HG02678 (cell line): ENCODE measurements at regions not wholly inside any gene's neighbourhood (a gene's known extent, or its start where the extent isn't known, plus 50 kb on each side); places are given as distances from the start of the nearest gene placed in this dataset.
"Not testable (repeated sequence)": the region's sequence is repeated elsewhere in the genome, so short reads cannot be mapped to it uniquely, and the experiment has no call there.

Experiments used
- ATAC-seq: cut with Tn5 transposase; IDR thresholded peaks from one replicate; pipeline ENCODE4 v1.9.1; 2021; ENCODE audit warnings: mild to moderate bottlenecking, moderate library complexity; ENCODE audit not compliant: unreplicated experiment

DNA sequence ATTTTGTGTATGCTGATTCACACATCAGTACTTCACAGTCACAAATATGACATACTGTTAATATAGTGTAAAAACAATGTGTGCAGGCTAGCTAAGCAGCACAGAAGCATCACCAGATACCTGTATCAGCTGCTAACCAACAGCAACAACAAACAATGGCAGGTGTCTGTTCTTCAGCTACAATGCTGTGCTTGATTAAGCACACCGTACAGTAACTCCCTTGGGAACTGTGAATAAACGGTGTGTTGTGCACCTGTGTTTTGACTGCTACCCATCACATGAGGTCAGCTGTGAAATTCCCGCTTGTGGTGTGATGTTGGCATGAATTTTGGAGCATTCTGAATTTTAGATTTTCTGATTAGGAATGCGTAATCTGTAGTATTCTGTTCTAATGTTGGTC lies 379.7 kb upstream of the FAT1 start:
- ATAC-seq, result no peak

DNA sequence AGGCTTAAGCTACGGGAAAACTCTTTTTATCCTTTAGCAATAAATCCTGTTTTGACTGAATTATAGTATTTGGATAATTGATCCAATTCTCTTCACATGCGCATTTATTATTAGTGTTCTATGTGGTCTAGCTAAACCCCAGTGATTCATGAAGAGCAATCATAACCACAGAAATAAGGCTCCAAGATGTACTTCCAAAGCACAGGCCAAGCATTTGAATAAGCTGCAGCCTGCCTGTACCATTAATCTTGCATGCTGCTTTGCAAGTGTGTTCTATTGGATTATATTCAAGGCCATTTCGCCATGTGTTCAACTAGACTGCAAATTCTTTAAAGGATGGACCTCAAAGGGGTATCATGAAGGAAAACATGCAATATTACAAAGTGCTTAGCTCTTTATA lies 385.2 kb upstream of the FAT1 start:
- ATAC-seq, result no peak

DNA sequence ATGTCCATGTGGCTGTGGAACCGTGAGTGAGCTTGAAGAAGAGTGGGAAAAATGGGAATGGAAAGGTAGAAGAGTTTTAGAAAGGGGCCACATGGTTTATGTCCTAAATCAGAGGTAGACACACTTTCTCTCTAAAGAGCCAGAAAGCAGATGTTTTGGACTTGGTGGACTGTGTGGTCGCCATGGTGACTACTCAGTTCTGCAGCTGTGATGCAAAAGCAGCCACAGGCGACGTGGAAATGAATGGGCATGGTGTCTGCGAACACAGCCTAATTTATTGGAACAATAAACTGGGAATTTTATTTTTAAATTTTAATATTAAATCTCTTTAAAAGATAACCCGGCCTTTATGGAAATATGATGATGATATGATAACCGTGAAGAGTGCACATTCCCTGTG lies 386.0 kb upstream of the FAT1 start:
- no peak for ATAC-seq

DNA sequence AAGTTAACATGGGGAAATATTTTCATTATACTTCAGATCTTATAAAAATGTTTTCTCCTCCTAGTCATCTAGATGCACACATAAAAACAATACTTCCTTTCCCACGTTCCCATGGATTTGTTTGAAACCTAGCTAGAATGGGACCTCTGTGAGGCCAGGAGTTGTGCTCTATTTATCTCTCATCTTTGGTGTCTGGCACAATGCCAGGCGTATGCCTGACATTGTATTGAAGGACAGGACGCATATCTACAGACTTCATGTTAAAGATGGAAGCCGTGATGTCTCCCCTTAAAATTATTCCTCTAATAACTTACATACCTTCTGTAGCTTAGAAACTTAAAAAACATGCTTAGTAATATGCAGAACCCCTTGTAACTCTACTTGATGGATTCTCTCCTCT lies 394.5 kb upstream of the FAT1 start:
- ATAC-seq, result no peak

DNA sequence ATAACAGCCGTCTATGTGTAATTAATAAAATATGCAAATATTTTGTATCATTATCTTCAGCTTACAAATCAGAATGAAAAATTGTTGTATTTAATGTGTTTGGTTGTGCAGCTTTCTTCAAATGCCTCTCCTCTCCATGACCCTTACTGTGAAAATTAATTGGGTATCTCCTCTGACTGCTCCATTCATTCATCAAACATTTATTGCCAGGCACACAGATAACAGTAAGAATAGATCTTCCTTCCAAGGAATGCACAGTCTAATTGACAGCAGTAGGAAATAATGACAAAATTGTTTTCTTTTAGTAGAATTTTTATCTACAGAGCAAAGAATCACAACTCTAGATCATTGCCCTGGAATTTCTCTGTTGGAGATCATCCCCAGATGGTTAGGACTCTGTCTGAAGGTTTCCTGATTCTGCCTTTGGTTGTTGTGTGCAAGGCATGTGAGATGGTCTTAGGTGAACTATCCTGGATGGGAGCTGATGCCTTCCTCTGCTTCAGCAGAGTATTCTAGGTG lies 395.0 kb upstream of the FAT1 start:
- no peak for ATAC-seq

DNA sequence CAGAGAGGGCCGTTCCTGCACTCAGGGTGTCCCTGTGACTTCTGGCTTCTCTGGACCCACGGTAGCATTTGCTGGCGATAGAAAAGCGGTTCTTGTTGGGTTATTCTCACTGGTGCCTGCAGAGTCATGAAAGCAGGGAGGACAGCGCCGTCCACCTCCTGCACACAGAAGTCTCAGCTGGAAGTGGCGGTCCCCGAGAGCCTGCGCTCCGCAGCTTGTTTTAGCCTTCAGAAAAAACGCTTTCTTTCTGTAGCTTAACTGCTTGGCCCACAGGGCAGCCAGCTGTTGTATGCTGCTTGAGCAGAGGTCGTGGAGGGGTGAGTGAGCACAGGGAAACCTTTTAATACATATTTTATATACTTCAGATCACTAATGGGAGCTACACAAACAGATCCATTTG lies 400.7 kb upstream of the FAT1 start:
- no peak for ATAC-seq

DNA sequence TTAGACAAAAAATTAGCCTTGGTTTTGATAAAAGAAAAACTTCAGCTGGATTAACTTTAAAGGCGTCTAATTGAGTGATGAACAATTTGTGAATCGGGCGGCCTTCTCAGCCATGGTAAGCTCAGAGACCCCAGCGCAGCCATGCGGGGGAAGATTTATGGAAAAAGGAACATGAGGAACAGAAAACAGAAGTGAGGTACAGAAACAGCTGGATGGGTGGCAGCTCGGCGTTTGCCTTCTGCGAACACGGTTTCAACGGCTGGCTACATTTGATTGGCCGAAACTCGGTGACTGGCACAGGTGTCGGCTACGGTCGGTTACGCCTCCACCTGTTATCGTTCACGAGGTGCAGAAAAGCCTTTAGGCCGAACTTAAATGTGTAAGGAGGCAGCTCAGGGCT lies 401.4 kb upstream of the FAT1 start:
- no peak for ATAC-seq

DNA sequence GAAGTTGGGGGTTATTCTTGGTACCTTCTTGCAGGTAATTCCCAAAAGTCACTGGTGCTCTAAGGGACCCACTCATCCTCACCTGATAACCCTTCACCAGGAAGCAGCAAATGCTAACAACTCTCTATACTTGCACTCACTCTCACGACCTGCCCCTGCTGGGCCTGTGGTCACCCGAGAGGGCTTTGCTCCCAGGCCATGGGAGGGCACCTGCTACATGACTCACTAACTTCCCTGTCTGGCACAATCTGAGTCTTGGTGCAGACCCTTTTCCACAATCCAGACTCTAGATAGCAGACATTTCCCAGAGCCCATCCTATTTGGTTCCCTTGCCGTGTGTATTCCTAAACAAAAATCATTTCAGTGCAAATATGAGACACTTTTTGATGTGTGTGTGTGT lies 403.8 kb upstream of the FAT1 start:
- no peak for ATAC-seq

DNA sequence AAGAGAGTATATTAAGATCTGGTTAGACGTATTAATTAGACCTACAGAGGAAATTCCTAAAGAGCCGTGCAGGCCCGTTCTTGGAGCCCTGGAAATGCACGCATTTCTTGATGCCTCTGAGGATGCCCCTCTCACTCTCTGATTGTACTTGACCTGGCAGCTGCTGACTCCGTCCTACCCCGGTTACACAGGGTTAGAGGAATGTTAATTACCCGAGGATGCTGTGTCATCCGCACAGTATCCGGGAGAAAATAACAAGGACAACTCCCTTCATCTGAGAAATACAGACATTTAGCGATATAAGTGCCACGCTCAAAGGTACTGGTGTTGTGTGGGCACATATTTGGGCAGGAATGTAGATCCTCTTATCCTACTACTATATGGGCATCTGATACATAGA lies 404.6 kb upstream of the FAT1 start:
- ATAC-seq, result no peak

DNA sequence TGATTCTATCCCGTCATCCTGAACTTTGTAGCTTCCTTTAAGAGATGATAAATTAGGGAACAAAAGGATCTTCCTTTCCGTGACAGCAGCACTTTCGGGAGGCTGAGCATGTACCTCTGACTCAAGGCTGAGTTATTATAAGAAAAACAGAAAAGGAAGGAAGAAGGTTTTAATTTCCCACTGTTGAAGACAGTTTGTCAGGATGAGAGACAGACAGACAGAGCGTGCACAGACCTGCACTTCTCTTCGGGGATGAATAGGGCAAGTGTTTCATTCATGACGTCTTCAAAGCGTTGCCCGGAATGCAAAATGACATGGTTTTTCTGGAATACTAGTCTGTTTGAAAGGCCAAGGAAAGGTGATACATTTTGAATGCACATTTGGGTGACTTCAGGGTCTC lies 405.3 kb upstream of the FAT1 start:
- no peak for ATAC-seq

DNA sequence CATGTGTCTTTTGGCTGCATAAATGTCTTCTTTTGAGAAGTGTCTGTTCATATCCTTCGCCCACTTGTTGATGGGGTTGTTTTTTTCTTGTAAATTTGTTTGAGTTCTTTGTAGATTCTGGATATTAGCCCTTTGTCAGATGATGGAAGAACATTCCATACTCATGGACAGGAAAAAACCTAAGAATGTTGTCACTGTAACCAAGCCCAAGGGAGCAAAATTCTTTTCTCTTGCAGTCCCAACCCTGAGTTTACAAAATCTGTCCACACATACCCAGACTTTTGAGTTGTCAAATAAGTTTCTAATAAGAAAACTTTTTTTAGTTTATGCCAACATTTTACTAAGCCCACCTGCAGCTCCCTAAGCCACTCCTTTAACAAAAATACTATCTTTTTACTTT lies 408.2 kb upstream of the FAT1 start:
- ATAC-seq, result not testable (repeated sequence)

DNA sequence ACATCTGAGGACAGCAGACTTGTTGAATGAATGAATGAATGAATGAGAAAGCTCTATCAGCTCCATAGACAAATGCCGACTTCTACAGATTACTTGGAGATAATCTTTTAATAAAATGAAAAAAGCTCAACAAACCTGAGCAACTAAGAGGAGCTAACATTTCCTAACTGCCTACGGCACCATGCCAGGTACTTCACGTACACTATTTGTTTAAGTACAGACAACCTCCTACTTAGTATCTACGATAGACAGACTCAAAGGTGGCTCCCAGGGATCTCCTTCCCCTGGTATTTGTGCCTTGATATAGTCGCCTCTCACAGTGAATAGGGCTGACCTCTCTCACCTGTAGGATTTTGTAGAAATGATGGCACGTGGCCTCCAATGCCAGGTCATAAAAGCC lies 412.2 kb upstream of the FAT1 start:
- ATAC-seq, result no peak

DNA sequence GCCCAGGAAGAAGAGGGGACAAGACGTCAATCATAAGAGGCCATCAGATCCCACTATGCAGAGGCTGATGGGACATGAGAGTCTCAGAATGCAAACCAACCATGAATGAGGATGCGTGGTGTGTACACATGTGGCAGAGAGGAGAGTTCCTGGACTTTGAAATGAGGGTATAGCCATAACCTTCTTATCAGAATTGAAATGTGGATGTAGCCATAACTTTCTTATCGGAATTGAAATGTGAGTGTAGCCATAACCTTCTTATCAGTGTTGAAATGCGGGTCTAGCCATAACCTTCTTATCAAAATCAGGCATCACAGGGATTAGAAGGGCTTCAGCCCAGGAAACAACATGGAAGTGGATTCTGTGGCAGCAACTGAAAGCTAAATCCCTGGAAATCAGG lies 415.5 kb upstream of the FAT1 start:
- no peak for ATAC-seq

DNA sequence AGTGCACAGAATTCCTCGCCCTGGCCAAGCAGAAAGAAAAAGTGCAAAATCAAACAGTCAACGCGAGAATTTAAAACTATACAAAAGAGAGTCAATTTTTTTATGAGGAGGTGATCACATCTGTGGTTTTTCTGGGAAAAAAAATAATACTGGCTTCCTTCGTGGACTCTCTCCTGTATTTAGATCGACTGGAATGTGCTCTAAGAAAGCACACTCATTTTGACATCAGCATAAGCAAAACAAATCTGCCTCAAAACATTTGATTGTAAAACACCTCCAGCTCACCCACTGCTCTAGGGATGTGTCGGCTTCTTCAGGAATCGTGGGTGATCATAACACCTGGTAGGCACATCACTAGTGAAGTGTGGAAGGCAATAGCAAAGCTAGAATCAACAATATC lies 417.4 kb upstream of the FAT1 start:
- ATAC-seq, result no peak

DNA sequence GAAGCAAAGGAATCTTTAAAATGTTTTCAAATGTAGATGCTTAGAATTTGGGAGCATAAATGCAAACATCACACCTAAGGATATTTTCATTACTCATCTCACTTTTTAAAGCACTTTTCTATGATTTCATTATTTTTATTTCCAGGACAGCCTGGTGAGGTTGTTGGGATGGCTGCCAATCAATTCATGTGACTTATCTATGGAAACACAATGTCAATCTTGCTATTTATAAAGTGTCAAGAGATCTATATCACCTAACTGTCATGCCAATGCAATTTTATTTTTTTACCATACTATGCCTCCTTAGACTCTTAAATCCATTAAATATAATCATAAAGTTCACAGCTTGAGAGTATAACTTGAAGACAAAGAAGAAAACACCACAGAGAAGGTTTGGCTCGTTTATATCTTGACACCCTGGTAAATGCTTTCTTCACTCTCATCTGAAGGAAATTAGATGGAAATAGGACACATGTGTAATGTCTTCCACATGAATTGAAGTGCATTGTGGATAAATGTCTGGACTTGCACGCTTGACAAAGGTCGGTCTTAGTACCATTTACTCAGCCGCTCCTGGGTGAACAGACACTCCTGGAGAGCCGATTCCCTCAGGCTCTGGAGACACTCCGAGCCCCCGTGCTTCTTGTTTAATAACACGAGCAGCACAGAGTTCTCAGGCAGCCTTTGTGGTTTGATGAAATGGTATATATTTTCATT lies 425.7 kb upstream of the FAT1 start:
- ATAC-seq, result no peak

DNA sequence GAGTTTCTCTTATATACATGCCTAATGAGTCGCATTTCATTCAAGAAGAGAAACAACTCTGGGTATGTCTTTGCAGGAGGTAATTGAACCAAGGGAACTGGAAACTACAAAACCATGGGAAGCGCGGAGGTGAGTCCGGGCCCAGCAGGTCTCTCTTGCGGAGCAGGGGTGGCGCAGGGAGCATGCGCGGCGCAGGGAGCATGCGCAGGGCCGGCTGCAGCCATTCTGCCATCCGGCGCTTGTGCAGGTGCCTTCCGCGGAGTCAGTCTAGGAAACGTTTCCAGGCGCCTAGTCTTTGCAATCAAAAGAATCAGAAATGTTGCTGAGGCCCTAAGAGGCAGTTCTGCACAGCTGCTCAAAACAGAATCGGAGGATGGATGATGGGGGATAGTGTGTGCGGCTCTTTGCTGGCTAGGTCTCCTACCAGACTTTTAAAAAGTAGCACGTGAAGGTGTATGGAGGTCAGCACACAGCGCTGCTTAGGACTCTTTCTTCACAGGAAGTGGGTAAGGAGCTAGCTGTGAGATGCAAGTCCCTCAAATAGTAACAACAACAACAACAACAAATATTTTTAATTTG lies 433.8 kb upstream of the FAT1 start:
- no peak for ATAC-seq

DNA sequence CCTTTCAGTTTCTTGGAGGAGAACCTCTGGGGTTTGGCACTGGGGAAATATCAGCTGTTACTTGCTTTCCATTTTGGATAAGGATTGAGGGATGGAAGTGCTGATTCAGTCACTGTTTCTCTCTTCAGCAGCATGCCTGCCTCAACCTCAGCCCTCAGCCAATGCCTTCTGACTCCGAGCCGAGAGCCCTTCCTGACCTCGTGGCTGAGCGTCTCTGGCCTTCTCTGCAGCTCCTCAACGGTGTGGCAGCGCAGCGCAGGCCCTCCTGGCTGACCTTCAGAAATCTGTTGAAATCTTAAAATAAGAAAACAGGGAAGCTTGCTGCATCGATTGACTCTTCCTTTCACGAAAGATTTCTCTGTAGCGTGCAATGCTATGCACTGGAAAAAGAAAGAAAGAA lies 434.3 kb upstream of the FAT1 start:
- ATAC-seq, result no peak

DNA sequence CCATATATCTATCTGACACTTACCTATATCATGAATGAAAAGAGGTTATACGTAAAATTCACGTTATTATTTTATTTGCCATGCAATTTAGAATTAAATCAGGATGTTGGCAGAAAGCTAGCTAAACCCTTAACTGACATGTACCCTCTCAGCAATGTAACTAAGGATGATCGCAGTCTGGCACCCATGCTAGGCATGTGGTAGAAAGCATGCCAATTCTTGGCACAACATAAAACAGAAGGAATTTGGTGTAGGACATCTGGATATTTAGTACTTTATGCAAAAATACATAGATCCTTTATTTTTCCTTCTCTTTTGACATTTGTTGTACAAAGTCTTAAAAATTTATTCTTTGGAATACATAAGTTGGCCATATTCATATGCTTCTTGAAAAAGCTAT lies 436.8 kb upstream of the FAT1 start:
- no peak for ATAC-seq

DNA sequence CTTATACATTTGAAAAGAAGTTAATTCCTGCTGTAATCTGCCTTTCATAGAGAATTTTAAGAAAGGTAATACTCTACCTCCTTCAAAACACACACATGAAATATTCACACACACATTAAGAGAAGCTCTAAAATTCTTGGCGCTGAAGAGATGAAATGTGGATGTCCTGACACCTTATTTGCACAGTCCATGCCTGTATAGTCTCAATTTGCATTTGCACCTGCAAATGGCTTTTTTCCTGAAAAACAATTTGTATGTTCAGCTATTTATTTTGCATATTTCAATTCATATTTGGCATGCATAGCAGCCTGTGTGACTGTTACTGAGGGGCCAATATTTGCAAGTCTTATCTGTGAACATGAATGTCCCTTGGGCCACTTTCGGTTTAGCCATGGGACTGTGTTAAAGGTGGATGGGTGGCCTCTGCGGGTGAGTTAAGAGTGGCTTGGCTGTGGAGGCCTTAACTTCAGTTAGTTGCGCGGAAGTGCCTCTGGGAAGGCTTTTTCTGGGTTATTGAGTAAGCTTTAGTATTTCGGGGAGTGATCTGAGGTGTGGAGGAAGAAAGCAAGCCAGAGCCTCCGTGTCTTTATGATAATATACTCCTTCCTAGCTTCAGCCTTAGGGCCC lies 443.3 kb upstream of the FAT1 start:
- ATAC-seq, result no peak

DNA sequence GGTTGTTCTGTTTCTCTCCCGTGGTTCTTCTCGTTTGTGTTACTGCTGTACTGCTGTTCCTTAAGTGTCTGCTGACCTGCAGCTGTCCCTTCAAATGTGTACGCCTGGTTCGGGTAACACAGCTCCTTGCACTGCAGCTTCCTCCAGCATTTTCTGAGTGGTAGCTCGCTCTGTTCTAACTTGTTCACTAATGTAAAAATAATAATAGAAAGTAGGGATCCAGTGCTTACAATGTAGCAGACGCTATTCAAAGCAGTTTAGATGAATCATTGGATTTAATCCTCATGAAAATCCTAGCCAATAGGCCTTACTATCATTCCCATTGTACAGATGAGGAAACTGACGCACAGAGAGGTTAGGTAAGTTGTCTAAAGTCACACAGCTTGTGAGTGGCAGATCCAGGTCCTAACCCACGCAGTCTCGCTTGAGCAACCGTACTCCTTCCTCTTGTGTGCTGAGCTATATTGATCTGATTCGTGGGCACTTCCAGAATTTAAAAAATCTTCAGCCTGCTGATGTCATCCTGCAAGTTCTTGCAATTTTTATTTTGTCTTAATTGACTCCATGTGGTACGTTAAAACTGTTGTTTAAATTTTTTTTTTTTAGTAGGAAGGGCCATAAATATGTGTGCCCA lies 448.2 kb upstream of the FAT1 start:
- no peak for ATAC-seq

DNA sequence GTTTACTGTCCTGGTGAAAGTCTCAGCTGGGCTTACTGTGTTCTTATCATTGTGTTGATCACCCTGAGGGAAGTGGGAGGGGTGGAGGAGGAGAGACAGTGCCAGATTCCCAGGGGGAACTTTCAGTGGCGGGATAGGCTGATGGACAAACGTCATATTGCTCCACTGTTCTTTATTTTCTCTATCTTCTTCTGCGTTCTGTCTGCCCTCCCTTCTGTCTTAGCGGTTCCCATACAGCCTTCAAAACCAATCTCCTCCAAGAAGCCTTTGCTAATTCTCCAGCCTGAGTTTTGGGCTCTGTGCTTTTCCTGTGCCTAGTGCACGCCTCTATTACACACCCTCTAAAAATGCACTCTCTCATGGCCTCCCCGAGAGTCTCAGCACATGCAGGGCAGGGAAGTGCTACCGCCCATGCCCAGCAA lies 448.7 kb upstream of the FAT1 start:
- ATAC-seq, result no peak

DNA sequence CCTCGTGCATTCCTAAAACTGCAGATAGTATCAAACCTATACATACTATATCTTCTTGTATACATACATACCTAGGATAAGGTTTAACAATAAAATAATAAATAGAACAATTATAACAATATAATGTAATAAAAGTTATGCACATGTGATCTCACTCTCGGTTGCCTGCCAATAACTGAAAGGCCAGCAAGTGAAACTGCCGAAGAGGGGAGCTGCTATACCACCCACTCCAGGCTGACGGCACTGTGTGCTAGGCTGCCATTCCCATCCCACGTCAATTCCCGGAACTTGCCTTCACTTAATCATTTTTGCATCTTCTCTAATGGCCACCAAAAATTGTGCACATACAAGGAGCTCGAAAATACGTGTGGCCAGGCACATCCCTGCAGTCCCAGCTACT lies 451.1 kb upstream of the FAT1 start:
- ATAC-seq, result no peak
